ENCODE measurements at regions not wholly inside any gene's neighbourhood (a gene's known extent, or its start where the extent isn't known, plus 50 kb on each side); places are given as distances from the start of the nearest gene placed in this dataset.

GRCh38 chr2:165033402-165033801 is 78.1 kb upstream of the SLC38A11 start:
- no peak for DNase-seq

- DNase-seq: no peak
Measured at GRCh38 chr2:165032559-165032958, 77.2 kb upstream of the SLC38A11 start.

GRCh38 chr2:165024199-165024598 is 68.9 kb upstream of the SLC38A11 start:
- no peak for DNase-seq

- no peak for DNase-seq
Measured at GRCh38 chr2:165022781-165023180, 67.5 kb upstream of the SLC38A11 start.

GRCh38 chr2:165017966-165018596 is 62.8 kb upstream of the SLC38A11 start:
- no peak for DNase-seq

- DNase-seq: peak; percentile 27
Measured at GRCh38 chr2:165016772-165017411, 61.6 kb upstream of the SLC38A11 start.

- peak; percentile 51 for DNase-seq
Measured at GRCh38 chr2:165015052-165015642, 59.8 kb upstream of the SLC38A11 start.

- DNase-seq: no peak
Measured at GRCh38 chr2:165013944-165014619, 58.8 kb upstream of the SLC38A11 start.

GRCh38 chr2:165011199-165011598 is 55.9 kb upstream of the SLC38A11 start:
- DNase-seq: no peak

- DNase-seq: no peak
Measured at GRCh38 chr2:165010556-165010955, 55.2 kb upstream of the SLC38A11 start.

GRCh38 chr2:165009466-165009865 is 54.1 kb upstream of the SLC38A11 start:
- no peak for DNase-seq

- DNase-seq: no peak
Measured at GRCh38 chr2:165008730-165009315, 53.5 kb upstream of the SLC38A11 start.

GRCh38 chr2:165007161-165007744 is 51.9 kb upstream of the SLC38A11 start:
- no peak for DNase-seq
